HFFc6 (cell line): ENCODE measurements at regions not wholly inside any gene's neighbourhood (a gene's known extent, or its start where the extent isn't known, plus 50 kb on each side); places are given as distances from the start of the nearest gene placed in this dataset.
"Not testable (repeated sequence)": the region's sequence is repeated elsewhere in the genome, so short reads cannot be mapped to it uniquely, and the experiment has no call there.

ENCODE experiments used
- DNase-seq: peaks from one replicate; pipeline ENCODE4 v3.0.0-alpha.2; 2018
- H3K27ac Mint-ChIP-seq: 2 replicates; pipeline ENCODE4 v1.8.0; 2020; ENCODE audit warnings: mild to moderate bottlenecking, mixed read lengths
- H3K27me3 Mint-ChIP-seq: 2 replicates; pipeline ENCODE4 v1.8.0; 2021; ENCODE audit warnings: mild to moderate bottlenecking, moderate library complexity, mixed read lengths; ENCODE audit not compliant: insufficient read depth
- H3K36me3 Mint-ChIP-seq: 2 replicates; pipeline ENCODE4 v1.8.0; 2021; ENCODE audit warnings: low read depth, mixed read lengths
- H3K4me1 Mint-ChIP-seq: 2 replicates; pipeline ENCODE4 v1.8.0; 2020; ENCODE audit warnings: low read depth, mixed read lengths
- H3K4me3 Mint-ChIP-seq: 2 replicates; pipeline ENCODE4 v1.8.0; 2020; ENCODE audit warnings: mild to moderate bottlenecking, moderate library complexity, mixed read lengths
- H3K9me3 Mint-ChIP-seq: 2 replicates; pipeline ENCODE4 v1.8.0; 2020; ENCODE audit warnings: mild to moderate bottlenecking, mixed read lengths

DNA sequence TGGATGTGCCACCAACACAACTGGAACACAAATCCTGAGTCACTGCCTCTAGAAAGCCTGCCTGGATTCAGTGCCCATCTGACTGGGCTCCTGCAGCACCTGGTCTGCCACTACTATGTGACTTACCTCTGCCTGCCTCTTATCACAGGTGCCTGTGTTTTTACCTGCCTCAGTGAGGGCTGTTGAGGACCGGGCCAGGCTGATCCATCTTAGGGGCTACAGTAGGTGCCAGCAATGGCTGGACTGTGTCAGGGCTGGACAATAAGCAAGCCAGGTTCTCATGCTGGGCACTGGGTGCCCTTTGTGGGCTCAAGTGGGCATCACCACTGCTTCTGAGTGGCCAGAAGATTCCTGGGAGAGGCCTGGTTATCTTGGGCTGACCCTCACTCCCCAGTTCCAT is 948.6 kb upstream of the TPTE start:
- peaks cover 12% of the 10 kb centered on the region for H3K9me3 Mint-ChIP-seq

DNA sequence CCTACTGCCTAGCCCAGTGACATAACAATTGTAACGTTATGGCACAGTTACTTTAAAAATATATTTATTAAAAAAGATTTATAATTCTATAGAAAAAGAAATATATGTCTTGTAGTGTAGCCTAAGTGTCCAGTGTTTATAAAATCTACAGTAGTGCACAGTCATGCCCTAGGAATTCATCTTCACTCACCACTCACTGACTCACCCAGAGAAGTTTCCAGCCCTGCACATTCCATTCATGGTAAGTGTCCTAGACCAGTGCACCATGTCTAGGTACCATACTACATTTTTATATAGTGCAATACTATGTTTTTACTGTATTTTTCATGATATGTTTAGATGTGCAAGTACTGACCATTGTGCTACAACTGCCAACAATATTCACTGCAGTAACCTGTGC is 947.9 kb upstream of the TPTE start:
- not testable (repeated sequence) for DNase-seq, H3K27ac Mint-ChIP-seq, H3K4me3 Mint-ChIP-seq, H3K4me1 Mint-ChIP-seq, H3K36me3 Mint-ChIP-seq, H3K27me3 Mint-ChIP-seq, H3K9me3 Mint-ChIP-seq

More for the DNA sequence above, 948.6 kb upstream of the TPTE start:
- H3K4me3 Mint-ChIP-seq, DNase-seq, H3K4me1 Mint-ChIP-seq, H3K27ac Mint-ChIP-seq, H3K27me3 Mint-ChIP-seq, H3K36me3 Mint-ChIP-seq: not testable (repeated sequence)

DNA sequence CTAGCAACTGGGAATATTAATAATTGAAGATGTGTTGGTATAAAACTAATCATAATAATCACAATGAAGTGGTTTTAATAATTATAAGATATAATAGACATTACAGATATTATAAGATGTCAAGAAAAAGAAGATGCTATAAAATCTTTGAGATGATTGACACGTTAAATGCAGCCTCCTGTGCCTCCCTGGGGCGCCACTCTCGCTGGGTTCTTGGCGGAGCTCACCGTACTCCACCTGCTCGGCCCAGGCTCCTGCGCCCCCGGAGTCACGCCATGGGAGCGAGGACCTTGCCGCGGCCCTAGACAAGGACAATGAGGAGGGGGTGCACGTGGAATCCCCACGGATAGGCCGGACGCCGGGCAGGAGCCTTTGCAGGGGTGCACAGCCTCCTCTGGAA is 942.1 kb upstream of the TPTE start:
- not testable (repeated sequence) for H3K4me1 Mint-ChIP-seq

DNA sequence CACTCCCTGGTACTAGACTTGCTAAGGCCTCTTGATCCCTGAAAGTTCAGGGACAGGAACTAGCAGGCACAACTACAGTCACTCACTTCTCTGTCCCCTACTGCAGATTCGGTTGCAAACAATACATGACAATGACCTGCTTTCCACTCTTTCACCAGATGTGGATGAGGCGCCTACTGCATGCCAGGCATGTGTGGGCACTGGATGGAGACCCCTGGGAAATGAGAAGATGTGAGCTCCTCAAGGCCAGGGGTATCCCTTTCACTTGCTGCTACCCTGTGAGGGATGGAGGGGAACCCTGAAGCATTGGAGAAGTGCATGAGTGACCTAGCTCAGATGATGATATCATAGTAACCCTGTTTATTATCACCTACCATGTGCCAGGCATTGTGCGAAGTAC is 933.4 kb upstream of the TPTE start:
- not testable (repeated sequence) for H3K27me3 Mint-ChIP-seq, H3K9me3 Mint-ChIP-seq, DNase-seq, H3K4me3 Mint-ChIP-seq, H3K4me1 Mint-ChIP-seq, H3K27ac Mint-ChIP-seq, H3K36me3 Mint-ChIP-seq

More for the DNA sequence above, 942.1 kb upstream of the TPTE start:
- not testable (repeated sequence) for H3K9me3 Mint-ChIP-seq, H3K27ac Mint-ChIP-seq, H3K27me3 Mint-ChIP-seq, DNase-seq, H3K4me3 Mint-ChIP-seq, H3K36me3 Mint-ChIP-seq

DNA sequence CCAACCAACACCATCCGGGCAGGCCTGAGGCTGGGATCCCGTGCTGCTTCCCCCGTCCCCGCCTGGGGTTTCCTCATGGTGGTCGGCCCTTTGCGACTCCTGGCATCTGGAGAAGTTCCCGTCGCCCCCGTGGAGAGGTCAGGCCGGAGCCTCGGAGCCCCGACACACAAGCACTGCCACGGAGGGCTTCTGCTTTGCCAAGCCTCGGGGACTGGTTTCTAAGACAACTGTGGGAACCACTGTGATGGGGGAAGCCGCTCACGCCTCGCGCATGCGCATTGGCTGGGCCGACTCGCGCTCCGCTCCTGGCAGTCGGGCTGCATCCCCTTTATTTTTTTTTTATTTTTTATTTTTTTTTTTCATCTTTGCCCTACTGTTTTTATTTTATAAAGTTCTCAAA is 928.8 kb upstream of the TPTE start:
- not testable (repeated sequence) for H3K9me3 Mint-ChIP-seq, H3K36me3 Mint-ChIP-seq, H3K27me3 Mint-ChIP-seq, H3K27ac Mint-ChIP-seq, H3K4me3 Mint-ChIP-seq, H3K4me1 Mint-ChIP-seq, DNase-seq

DNA sequence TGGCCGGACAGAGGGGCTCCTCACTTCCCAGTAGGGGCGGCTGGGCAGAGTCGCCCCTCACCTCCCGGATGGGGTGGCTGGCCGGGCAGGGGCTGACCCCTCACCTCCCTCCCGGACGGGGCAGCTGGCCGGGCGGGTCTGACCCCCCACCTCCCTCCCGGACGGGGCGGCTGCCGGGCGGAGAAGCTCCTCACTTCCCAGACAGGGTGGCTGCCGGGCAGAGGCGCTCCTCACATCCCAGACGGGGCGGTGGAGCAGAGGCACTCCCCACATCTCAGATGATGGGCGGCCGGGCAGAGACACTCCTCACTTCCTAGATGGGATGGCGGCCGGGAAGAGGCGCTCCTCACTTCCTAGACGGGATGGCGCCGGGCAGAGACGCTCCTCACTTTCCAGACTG is 927.7 kb upstream of the TPTE start:
- not testable (repeated sequence) for H3K4me1 Mint-ChIP-seq, H3K9me3 Mint-ChIP-seq, DNase-seq, H3K27me3 Mint-ChIP-seq, H3K27ac Mint-ChIP-seq, H3K36me3 Mint-ChIP-seq, H3K4me3 Mint-ChIP-seq

DNA sequence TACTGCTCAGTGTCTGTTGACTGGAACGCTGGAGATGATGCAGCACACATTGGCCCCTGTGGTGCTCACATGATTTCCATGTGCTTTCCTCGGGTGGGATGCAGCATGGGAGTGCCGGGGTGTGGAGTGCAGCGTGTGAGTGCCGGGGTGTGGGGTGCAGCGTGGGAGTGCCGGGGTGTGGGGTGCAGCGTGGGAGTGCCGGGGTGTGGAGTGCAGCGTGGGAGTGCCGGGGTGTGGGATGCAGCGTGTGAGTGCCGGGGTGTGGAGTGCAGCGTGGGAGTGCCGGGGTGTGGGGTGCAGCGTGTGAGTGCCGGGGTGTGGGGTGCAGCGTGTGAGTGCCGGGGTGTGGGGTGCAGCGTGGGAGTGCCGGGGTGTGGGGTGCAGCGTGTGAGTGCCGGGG is 907.4 kb upstream of the TPTE start:
- H3K36me3 Mint-ChIP-seq, H3K4me3 Mint-ChIP-seq, H3K9me3 Mint-ChIP-seq, H3K27me3 Mint-ChIP-seq, H3K27ac Mint-ChIP-seq, H3K4me1 Mint-ChIP-seq, DNase-seq: not testable (repeated sequence)

DNA sequence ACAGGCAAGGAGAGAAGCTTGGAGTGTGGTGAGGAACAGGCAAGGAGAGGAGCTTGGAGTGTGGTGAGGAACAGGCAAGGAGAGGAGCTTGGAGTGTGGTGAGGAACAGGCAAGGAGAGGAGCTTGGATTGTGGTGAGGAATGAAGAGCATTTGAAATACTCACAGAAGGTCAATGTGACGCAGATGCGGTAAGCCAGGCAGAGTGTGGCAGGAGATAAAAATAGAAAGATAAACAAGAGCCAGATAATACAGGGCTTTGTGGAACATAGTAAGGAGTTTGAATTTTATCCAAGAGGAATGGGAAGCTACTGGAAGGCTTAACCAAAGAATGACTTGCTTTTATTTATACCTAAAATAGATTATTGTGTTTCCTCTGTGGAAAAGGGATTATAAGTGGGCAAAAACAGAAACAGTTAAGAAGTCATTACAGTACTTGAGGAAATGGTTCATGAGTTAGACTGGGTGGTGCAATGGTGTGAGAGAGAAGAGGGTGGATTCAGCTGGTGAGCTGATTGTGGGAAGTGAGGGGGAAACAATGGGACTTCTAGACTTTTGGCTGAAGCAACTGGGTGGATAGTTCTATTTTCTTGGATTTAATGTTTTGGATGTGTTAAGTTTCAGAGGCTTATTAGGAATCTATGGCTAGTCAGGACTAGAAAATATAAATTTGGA is 900.1 kb upstream of the TPTE start:
- H3K9me3 Mint-ChIP-seq, H3K36me3 Mint-ChIP-seq, H3K4me3 Mint-ChIP-seq, H3K27me3 Mint-ChIP-seq, H3K4me1 Mint-ChIP-seq, DNase-seq, H3K27ac Mint-ChIP-seq: not testable (repeated sequence)

DNA sequence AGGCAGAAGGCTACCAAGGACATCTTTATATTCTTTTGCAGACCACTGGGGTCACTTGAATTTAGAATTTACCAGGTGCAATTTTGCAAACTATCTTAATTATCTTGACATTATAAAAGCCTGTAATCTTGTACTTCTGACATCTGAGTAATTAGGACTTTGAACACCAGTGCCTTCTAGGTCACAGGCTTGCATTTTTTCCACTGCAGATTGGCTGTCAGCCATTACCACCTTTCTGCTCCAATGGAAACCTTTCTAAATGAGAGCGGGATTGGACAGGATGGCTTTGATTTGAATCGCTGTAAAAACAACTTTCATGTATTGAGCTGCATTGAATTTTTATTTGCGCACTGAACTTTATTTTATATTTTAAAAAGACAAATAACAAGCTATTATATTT is 893.3 kb upstream of the TPTE start:
- not testable (repeated sequence) for H3K27ac Mint-ChIP-seq, H3K4me3 Mint-ChIP-seq, H3K4me1 Mint-ChIP-seq, H3K27me3 Mint-ChIP-seq, DNase-seq, H3K36me3 Mint-ChIP-seq, H3K9me3 Mint-ChIP-seq

DNA sequence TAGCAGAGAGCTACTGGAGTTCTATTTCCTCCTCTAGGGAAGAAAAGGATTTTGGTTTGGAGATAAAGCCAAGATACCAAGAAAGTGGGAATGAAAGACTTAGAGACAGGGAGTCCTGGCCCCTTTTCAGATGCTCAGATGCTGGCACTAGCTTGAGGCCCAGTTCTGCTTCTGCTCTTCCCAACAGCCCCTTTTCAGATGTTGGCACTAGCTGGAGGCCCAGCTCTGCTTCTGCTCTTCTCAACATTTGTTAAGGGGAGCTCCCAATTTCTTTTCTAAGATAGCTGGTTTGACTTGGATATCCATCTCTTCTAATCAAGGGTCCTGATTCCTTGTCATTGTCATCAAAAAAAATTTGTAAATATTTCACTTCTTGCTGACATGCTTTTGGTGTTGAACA is 874.0 kb upstream of the TPTE start:
- not testable (repeated sequence) for H3K27me3 Mint-ChIP-seq, H3K36me3 Mint-ChIP-seq
- peaks cover 33% of the 10 kb centered on the region for H3K9me3 Mint-ChIP-seq

DNA sequence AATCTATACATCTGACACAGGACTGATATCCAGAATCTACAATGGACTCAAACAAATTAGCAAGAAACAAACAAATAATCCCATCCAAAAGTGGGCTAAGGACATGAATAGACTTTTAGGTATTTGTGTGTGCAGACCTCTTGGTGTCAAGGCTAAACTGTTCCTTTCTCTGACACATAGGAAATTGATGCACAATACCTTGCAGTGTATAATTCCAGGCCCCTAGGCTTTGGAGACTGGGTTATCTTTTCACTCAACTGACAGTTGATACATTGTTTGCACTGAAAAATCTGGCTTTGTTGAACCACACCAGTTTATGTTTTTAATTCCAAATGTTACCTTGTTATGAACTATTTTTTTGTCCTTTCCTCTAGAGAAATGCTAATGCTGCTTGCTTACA is 873.1 kb upstream of the TPTE start:
- not testable (repeated sequence) for H3K4me3 Mint-ChIP-seq, H3K4me1 Mint-ChIP-seq, DNase-seq, H3K36me3 Mint-ChIP-seq, H3K27me3 Mint-ChIP-seq, H3K27ac Mint-ChIP-seq
- peaks cover 34% of the 10 kb centered on the region for H3K9me3 Mint-ChIP-seq

More for the DNA sequence above, 874.0 kb upstream of the TPTE start:
- H3K27ac Mint-ChIP-seq, H3K4me3 Mint-ChIP-seq, H3K4me1 Mint-ChIP-seq, DNase-seq: not testable (repeated sequence)

DNA sequence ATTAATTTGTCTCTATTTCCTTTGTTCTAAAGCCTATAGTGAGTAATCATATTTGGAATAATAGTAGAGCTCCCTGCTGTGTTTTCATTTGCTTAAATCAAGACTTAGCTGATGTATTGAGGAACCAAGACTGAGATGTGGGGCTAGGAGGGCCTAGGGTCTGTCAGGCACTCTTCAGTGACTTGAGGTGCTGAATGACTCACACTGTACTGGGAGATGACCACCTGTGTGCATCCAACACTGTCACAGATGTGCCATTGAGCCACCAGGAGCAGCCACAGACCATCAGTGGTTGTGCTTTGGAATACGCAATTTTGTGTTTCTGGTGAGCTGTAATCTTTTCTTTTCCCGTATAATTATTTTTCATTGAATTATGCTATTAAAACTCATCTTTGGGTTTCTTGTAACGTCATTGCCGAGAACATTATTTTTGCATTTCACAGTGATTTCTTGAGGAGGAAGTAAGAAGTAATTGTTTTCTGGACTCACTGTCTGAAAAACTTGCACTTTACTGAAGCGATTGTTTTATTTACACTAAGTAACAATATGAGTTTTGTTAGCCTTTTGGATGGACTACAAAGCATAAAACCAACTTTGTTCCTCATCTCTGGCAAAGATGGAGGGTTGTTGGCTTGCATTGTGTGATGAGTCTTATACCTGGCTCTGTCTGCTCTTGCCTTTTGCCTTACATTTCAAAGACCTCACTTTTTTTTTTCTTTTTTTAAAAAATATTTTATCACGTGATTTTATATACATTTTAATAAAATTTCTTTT is 872.2 kb upstream of the TPTE start:
- not testable (repeated sequence) for H3K27me3 Mint-ChIP-seq, H3K27ac Mint-ChIP-seq, H3K4me1 Mint-ChIP-seq, H3K36me3 Mint-ChIP-seq, H3K4me3 Mint-ChIP-seq, DNase-seq
- peaks cover 34% of the 10 kb centered on the region for H3K9me3 Mint-ChIP-seq

DNA sequence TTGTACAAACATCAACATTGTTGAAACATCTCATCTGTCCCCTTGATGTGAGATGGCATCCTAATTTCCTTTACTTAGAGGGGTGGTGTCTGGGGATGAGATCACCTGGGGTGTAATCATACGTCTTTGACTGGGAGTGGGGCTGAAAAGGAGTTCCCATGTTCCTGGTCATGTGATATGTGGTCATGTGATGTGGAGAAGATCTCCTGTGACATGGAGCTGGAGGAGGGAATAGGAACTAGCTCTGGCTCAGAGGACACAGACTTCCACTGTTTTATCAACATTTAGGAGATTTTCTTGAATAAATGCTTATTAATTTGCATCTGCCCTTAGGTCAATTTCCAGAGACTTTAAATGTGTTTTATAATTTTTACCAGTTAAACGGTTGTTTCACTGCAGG is 868.6 kb upstream of the TPTE start:
- peaks cover 35% of the 10 kb centered on the region for H3K9me3 Mint-ChIP-seq
- not testable (repeated sequence) for H3K27ac Mint-ChIP-seq, H3K36me3 Mint-ChIP-seq, DNase-seq, H3K27me3 Mint-ChIP-seq, H3K4me3 Mint-ChIP-seq, H3K4me1 Mint-ChIP-seq

DNA sequence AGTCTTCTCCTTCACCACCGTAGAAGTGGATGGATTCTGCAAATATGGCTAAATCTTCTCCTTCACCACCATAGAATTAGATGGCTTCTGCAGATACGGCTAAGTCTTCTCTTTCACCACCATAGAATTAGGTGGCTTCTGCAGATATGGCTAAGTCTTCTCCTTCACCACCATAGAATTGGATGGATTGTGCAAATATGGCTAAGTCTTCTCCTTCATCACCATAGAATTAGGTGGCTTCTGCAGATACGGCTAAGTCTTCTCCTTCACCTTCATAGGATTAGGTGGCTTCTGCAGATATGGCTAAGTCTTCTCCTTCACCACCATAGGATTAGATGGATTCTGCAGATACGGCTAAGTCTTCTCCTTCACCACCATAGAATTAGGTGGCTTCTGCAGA is 866.2 kb upstream of the TPTE start:
- H3K27me3 Mint-ChIP-seq, H3K27ac Mint-ChIP-seq, H3K4me1 Mint-ChIP-seq, H3K4me3 Mint-ChIP-seq, DNase-seq, H3K36me3 Mint-ChIP-seq: not testable (repeated sequence)
- H3K9me3 Mint-ChIP-seq, result peaks cover 27% of the 10 kb centered on the region
